K562 (cell line): ENCODE measurements at regions not wholly inside any gene's neighbourhood (a gene's known extent, or its start where the extent isn't known, plus 50 kb on each side); places are given as distances from the start of the nearest gene placed in this dataset.

Experiments used
- BHLHE40 ChIP-seq: IDR thresholded peaks from 2 replicates; pipeline ENCODE4 v1.6.1; 2011; ENCODE audit warnings: low read length, improper control_type of control experiment
- KLF16 ChIP-seq: IDR thresholded peaks from 2 replicates; pipeline ENCODE4 v1.6.1; 2016; ENCODE audit warnings: antibody characterized with exemption
- MAX ChIP-seq: sonication (generic); formaldehyde crosslinking; IDR thresholded peaks from 2 replicates; pipeline ENCODE4 v1.9.0; 2022; ENCODE audit warnings: mild to moderate bottlenecking, missing genetic modification reagents
- NCOA2 ChIP-seq, 2 experiments: fragments of 450-650 bp; IDR thresholded peaks; 2 replicates each; pipeline ENCODE4 v1.6.1; 2018; ENCODE audit warnings: mild to moderate bottlenecking in 2 of 2, moderate library complexity in 1 of 2; ENCODE audit not compliant: partially characterized antibody in 2 of 2
- PREB ChIP-seq: sonication (generic); formaldehyde crosslinking; IDR thresholded peaks from 2 replicates; pipeline ENCODE4 v1.8.1; 2023; ENCODE audit warnings: mild to moderate bottlenecking, missing genetic modification reagents
- TEAD1 ChIP-seq, 2 experiments: fragments of 450-650 bp in 1 of 2; sonication (generic) in 1 of 2; formaldehyde crosslinking; IDR thresholded peaks; 2 replicates each; pipeline versions ENCODE4 v1.4.0 to v1.8.0; 2020 to 2022; ENCODE audit warnings: mild to moderate bottlenecking in 2 of 2, missing genetic modification reagents in 1 of 2
- ZKSCAN8 ChIP-seq: fragments of 200-800 bp; sonication (Bioruptor generic); IDR thresholded peaks from 2 replicates; pipeline ENCODE4 v1.6.1; 2016; ENCODE audit warnings: missing genetic modification characterization, missing compliant biosample characterization
- ZNF274 ChIP-seq: IDR thresholded peaks from 2 replicates; pipeline ENCODE4 v1.6.1; 2011; ENCODE audit warnings: low read depth, mild to moderate bottlenecking, low read length, moderate library complexity, borderline replicate concordance
- TF ChIP-seq, protein P1 (sequence below): fragments of 450-650 bp; IDR thresholded peaks from 2 replicates; pipeline ENCODE4 v1.6.1; 2016
- TF ChIP-seq, protein P2 (sequence below), 3 experiments: IDR thresholded peaks in 2 of 3; conservative IDR thresholded peaks in 1 of 3; 2 replicates each; pipeline ENCODE4 v1.5.1; 2011 to 2012; ENCODE audit warnings: low read length in 3 of 3, mild to moderate bottlenecking in 3 of 3, control low read depth in 2 of 3, improper control_type of control experiment in 1 of 3, inconsistent platforms in 1 of 3, low read depth in 1 of 3, mixed read lengths in 1 of 3, moderate library complexity in 1 of 3; ENCODE audit not compliant: insufficient read depth in 2 of 3
- TF ChIP-seq, protein P3 (sequence below): fragments of 200-800 bp; sonication (Bioruptor generic); IDR thresholded peaks from 2 replicates; pipeline ENCODE4 v1.6.1; 2017; ENCODE audit warnings: missing genetic modification characterization, missing compliant biosample characterization
- TF ChIP-seq, protein P4 (sequence below): IDR thresholded peaks from 2 replicates; pipeline ENCODE4 v1.6.1; 2011; ENCODE audit warnings: borderline replicate concordance, low read depth, mild to moderate bottlenecking, moderate library complexity, low read length; ENCODE audit not compliant: insufficient read depth, poor library complexity, severe bottlenecking
- TF ChIP-seq, protein P5 (sequence below): sonication (generic); formaldehyde crosslinking; IDR thresholded peaks from 2 replicates; pipeline ENCODE4 v1.5.0; 2020; ENCODE audit warnings: missing genetic modification reagents
- TF ChIP-seq, protein P6 (sequence below), 2 experiments: fragments of 450-650 bp in 1 of 2; sonication (generic) in 1 of 2; formaldehyde crosslinking in 1 of 2; IDR thresholded peaks in 1 of 2; conservative IDR thresholded peaks in 1 of 2; 2 replicates each; pipeline versions ENCODE4 v1.6.1 to v1.8.1; 2016 to 2023; ENCODE audit warnings: mild to moderate bottlenecking in 2 of 2, moderate library complexity in 2 of 2, inconsistent platforms in 1 of 2, missing genetic modification reagents in 1 of 2

- no peak for TF ChIP-seq MAX (CRISPR knock-in tag)
- no peak for TF ChIP-seq PREB (CRISPR knock-in tag)
- no peak for TF ChIP-seq ZNF274
- TF ChIP-seq, protein P1, sequence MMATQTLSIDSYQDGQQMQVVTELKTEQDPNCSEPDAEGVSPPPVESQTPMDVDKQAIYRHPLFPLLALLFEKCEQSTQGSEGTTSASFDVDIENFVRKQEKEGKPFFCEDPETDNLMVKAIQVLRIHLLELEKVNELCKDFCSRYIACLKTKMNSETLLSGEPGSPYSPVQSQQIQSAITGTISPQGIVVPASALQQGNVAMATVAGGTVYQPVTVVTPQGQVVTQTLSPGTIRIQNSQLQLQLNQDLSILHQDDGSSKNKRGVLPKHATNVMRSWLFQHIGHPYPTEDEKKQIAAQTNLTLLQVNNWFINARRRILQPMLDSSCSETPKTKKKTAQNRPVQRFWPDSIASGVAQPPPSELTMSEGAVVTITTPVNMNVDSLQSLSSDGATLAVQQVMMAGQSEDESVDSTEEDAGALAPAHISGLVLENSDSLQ = no peak
- TF ChIP-seq, protein P2, sequence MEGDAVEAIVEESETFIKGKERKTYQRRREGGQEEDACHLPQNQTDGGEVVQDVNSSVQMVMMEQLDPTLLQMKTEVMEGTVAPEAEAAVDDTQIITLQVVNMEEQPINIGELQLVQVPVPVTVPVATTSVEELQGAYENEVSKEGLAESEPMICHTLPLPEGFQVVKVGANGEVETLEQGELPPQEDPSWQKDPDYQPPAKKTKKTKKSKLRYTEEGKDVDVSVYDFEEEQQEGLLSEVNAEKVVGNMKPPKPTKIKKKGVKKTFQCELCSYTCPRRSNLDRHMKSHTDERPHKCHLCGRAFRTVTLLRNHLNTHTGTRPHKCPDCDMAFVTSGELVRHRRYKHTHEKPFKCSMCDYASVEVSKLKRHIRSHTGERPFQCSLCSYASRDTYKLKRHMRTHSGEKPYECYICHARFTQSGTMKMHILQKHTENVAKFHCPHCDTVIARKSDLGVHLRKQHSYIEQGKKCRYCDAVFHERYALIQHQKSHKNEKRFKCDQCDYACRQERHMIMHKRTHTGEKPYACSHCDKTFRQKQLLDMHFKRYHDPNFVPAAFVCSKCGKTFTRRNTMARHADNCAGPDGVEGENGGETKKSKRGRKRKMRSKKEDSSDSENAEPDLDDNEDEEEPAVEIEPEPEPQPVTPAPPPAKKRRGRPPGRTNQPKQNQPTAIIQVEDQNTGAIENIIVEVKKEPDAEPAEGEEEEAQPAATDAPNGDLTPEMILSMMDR (IDR thresholded peaks at IDR 0.05 in 2 of 3, conservative IDR thresholded peaks at IDR 0.05 in 1 of 3; ENCODE audit: insufficient read depth in 2 of 3, low read depth in 1 of 3, low read length in 3 of 3) = no peak
- TF ChIP-seq KLF16 = no peak
- TF ChIP-seq, protein P3, sequence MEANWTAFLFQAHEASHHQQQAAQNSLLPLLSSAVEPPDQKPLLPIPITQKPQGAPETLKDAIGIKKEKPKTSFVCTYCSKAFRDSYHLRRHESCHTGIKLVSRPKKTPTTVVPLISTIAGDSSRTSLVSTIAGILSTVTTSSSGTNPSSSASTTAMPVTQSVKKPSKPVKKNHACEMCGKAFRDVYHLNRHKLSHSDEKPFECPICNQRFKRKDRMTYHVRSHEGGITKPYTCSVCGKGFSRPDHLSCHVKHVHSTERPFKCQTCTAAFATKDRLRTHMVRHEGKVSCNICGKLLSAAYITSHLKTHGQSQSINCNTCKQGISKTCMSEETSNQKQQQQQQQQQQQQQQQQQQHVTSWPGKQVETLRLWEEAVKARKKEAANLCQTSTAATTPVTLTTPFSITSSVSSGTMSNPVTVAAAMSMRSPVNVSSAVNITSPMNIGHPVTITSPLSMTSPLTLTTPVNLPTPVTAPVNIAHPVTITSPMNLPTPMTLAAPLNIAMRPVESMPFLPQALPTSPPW (CRISPR knock-in tag) = no peak
- TF ChIP-seq, protein P4, sequence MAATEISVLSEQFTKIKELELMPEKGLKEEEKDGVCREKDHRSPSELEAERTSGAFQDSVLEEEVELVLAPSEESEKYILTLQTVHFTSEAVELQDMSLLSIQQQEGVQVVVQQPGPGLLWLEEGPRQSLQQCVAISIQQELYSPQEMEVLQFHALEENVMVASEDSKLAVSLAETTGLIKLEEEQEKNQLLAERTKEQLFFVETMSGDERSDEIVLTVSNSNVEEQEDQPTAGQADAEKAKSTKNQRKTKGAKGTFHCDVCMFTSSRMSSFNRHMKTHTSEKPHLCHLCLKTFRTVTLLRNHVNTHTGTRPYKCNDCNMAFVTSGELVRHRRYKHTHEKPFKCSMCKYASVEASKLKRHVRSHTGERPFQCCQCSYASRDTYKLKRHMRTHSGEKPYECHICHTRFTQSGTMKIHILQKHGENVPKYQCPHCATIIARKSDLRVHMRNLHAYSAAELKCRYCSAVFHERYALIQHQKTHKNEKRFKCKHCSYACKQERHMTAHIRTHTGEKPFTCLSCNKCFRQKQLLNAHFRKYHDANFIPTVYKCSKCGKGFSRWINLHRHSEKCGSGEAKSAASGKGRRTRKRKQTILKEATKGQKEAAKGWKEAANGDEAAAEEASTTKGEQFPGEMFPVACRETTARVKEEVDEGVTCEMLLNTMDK = no peak
- TF ChIP-seq BHLHE40 = no peak
- no peak for TF ChIP-seq TEAD1 (CRISPR knock-in tag; IDR thresholded peaks at IDR 0.05)
- TF ChIP-seq ZKSCAN8 (CRISPR knock-in tag) = no peak
- TF ChIP-seq NCOA2 (IDR thresholded peaks at IDR 0.05; ENCODE audit: partially characterized antibody in 2 of 2) = no peak
- TF ChIP-seq, protein P5, sequence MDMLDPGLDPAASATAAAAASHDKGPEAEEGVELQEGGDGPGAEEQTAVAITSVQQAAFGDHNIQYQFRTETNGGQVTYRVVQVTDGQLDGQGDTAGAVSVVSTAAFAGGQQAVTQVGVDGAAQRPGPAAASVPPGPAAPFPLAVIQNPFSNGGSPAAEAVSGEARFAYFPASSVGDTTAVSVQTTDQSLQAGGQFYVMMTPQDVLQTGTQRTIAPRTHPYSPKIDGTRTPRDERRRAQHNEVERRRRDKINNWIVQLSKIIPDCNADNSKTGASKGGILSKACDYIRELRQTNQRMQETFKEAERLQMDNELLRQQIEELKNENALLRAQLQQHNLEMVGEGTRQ (CRISPR knock-in tag) = no peak
- TF ChIP-seq, protein P6, sequence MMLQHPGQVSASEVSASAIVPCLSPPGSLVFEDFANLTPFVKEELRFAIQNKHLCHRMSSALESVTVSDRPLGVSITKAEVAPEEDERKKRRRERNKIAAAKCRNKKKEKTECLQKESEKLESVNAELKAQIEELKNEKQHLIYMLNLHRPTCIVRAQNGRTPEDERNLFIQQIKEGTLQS (IDR thresholded peaks at IDR 0.05) = no peak
- TF ChIP-seq, protein P6 (CRISPR knock-in tag; conservative IDR thresholded peaks at IDR 0.05) = no peak
These were observed 246.1 kb downstream of the MSX2 start for GRCh38 chr5:174970502-174970901.
